Muscle layer of colon (tissue), 2 donors: ENCODE measurements at regions not wholly inside any gene's neighbourhood (a gene's known extent, or its start where the extent isn't known, plus 50 kb on each side); places are given as distances from the start of the nearest gene placed in this dataset.
"Not testable (repeated sequence)": the region's sequence is repeated elsewhere in the genome, so short reads cannot be mapped to it uniquely, and the experiment has no call there.

Experiments
- H3K27ac ChIP-seq: one replicate; pipeline ENCODE4 v1.7.0; 2013; ENCODE audit warnings: low read depth, mild to moderate bottlenecking, low read length, moderate library complexity
- H3K27me3 ChIP-seq, 2 donors: one replicate each; pipeline ENCODE4 v1.7.0; 2013; ENCODE audit warnings: low read length in 2 of 2, mild to moderate bottlenecking in 2 of 2; ENCODE audit not compliant: insufficient read depth in 2 of 2, control insufficient read depth in 1 of 2
- H3K36me3 ChIP-seq: one replicate; pipeline ENCODE4 v1.7.0; 2013; ENCODE audit warnings: mild to moderate bottlenecking, low read length; ENCODE audit not compliant: insufficient read depth
- H3K4me1 ChIP-seq: one replicate; pipeline ENCODE4 v1.7.0; 2013; ENCODE audit warnings: mild to moderate bottlenecking, low read length; ENCODE audit not compliant: insufficient read depth
- H3K4me3 ChIP-seq, 2 donors: one replicate each; pipeline ENCODE4 v1.7.0; 2013; ENCODE audit warnings: low read length in 2 of 2, low read depth in 1 of 2, mild to moderate bottlenecking in 1 of 2, moderate library complexity in 1 of 2
- H3K9ac ChIP-seq: one replicate; pipeline ENCODE4 v1.7.0; 2013; ENCODE audit warnings: low read length
- H3K9me3 ChIP-seq: one replicate; pipeline ENCODE4 v1.7.0; 2013; ENCODE audit warnings: mild to moderate bottlenecking, low read length
- donor health status: abdominal sarcoma.
- donor health status: Adenocarcinoma of cecum.

- Histone ChIP-seq H3K36me3 (no peaks in the 10 kb centered on the region), H3K9ac (no peak overlapping the region), H3K27ac (no peak overlapping the region), H3K9me3 (no peaks in the 10 kb centered on the region), H3K4me3 (no peak overlapping the region), H3K27me3 (no peaks in the 10 kb centered on the region), H3K4me1 (no peaks in the 10 kb centered on the region)
These were observed 1212.0 kb downstream of the GALC start for GRCh38 chr14:86780876-86781510.

- no peaks in the 10 kb centered on the region for H3K4me1 ChIP-seq
- H3K9ac ChIP-seq = no peak overlapping the region
- no peaks in the 10 kb centered on the region for H3K27me3 ChIP-seq
- no peak overlapping the region for H3K4me3 ChIP-seq
- no peak overlapping the region for H3K27ac ChIP-seq
- H3K9me3 ChIP-seq = no peaks in the 10 kb centered on the region
- H3K36me3 ChIP-seq = no peaks in the 10 kb centered on the region
These were observed 1212.5 kb downstream of the GALC start for GRCh38 chr14:86780461-86780860.

DNA sequence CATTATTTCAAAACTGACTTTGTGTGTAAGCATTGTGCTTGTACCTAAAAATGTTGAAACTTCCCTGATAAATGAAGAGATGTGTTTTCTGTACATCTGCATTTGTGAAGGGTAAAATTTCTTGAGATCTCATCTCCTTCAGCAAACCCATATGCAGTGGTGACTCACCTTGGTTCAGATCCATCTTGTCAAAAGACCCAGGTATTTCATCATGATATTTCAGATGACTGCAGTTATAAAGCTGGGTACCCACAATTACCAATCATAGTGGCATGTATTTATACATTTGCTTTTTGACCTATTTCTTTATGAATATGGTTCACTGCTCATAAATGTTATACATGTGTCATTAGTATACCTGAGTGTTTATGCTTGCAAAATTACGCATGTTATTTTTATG, 1213.6 kb downstream of the GALC start:
- Histone ChIP-seq H3K4me1 (no peaks in the 10 kb centered on the region), H3K9ac (no peak overlapping the region), H3K4me3 (no peak overlapping the region), H3K27ac (no peak overlapping the region), H3K9me3 (no peaks in the 10 kb centered on the region), H3K36me3 (no peaks in the 10 kb centered on the region), H3K27me3 (no peaks in the 10 kb centered on the region)

GRCh38 chr14:86777963-86778602, 1214.9 kb downstream of the GALC start:
- no peaks in the 10 kb centered on the region for H3K36me3 ChIP-seq

GRCh38 chr14:86775896-86776295, 1217.1 kb downstream of the GALC start:
- not testable (repeated sequence) for H3K36me3 ChIP-seq, H3K9me3 ChIP-seq, H3K4me1 ChIP-seq, H3K9ac ChIP-seq, H3K27ac ChIP-seq, H3K4me3 ChIP-seq, H3K27me3 ChIP-seq

More at GRCh38 chr14:86777963-86778602, 1214.9 kb downstream of the GALC start:
- H3K27me3 ChIP-seq = no peaks in the 10 kb centered on the region
- no peaks in the 10 kb centered on the region for H3K4me1 ChIP-seq
- H3K27ac ChIP-seq = no peak overlapping the region
- no peaks in the 10 kb centered on the region for H3K9me3 ChIP-seq
- H3K4me3 ChIP-seq = no peak overlapping the region
- no peak overlapping the region for H3K9ac ChIP-seq

DNA sequence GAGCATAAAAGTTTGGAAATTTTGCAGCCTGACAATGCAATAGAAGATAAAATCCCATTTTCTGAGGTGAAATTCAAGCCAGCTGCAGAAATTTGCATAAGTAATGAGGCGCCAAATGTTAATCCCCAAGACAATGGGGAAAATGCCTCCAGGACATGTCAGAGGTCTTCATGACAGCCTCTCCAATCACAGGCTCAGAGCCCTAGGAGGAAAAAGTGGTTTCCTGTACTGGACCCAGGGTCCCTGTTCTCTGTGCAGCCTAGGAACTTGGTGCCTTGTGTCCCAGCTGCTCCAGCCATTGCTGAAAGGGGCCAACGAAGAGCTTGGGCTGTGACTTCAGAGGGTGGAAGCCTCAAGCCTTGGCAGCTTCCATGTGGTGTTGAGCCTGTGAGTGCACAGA, 1218.1 kb downstream of the GALC start:
- no peaks in the 10 kb centered on the region for H3K27me3 ChIP-seq
- H3K36me3 ChIP-seq = no peaks in the 10 kb centered on the region
- H3K9me3 ChIP-seq = no peaks in the 10 kb centered on the region
- no peak overlapping the region for H3K9ac ChIP-seq
- H3K27ac ChIP-seq = no peak overlapping the region
- H3K4me3 ChIP-seq = no peak overlapping the region
- H3K4me1 ChIP-seq = no peaks in the 10 kb centered on the region

DNA sequence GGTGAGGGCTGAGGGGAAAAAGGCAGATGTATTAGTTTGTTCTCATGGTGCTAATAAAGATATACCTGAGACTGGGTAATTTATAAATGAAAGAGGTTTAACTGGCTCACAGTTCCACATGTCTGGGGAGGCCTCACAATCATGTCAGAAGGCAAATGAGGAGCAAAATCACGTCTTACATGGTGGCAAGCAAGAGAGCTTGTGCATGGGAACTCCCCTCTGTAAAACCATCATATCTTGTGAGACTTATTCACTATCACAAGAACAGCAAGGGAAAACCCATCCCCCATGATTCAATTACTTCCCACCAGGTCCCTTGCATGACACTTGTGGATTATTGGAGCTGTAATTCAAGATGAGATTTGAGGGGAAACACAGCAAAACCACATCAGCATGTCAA, 1220.9 kb downstream of the GALC start:
- no peaks in the 10 kb centered on the region for H3K4me1 ChIP-seq
- no peaks in the 10 kb centered on the region for H3K36me3 ChIP-seq
- H3K4me3 ChIP-seq = no peak overlapping the region
- H3K9ac ChIP-seq = no peak overlapping the region
- no peaks in the 10 kb centered on the region for H3K9me3 ChIP-seq
- H3K27me3 ChIP-seq = no peaks in the 10 kb centered on the region
- no peak overlapping the region for H3K27ac ChIP-seq

DNA sequence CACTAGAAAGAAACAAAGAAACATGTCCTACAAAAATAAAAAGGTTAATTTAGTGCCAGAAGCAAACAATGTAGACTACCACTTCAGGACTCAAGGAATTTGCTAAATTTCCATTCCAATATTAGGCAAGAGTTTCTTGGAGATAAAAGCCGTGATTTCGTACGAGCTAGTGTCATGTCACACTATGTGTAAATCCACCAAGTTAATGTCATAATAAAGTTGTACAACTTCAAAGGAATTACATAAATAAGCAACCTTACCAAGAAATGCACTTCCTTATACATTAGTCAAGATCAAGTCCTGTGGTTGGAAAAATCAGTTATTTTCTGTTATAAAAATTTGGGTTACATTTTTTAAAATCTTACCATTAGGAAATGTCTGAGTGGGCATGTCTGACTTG, 1222.8 kb downstream of the GALC start:
- H3K9me3 ChIP-seq = no peaks in the 10 kb centered on the region
- H3K36me3 ChIP-seq = no peaks in the 10 kb centered on the region
- H3K27me3 ChIP-seq = no peaks in the 10 kb centered on the region
- no peak overlapping the region for H3K4me3 ChIP-seq
- no peak overlapping the region for H3K27ac ChIP-seq
- no peak overlapping the region for H3K9ac ChIP-seq
- no peaks in the 10 kb centered on the region for H3K4me1 ChIP-seq

- H3K9me3 ChIP-seq = no peaks in the 10 kb centered on the region
- no peak overlapping the region for H3K4me3 ChIP-seq
- H3K4me1 ChIP-seq = no peaks in the 10 kb centered on the region
- H3K9ac ChIP-seq = no peak overlapping the region
- H3K27me3 ChIP-seq = no peaks in the 10 kb centered on the region
- no peaks in the 10 kb centered on the region for H3K36me3 ChIP-seq
- H3K27ac ChIP-seq = no peak overlapping the region
These were observed 1226.5 kb downstream of the GALC start for GRCh38 chr14:86766469-86766868.

- no peak overlapping the region for H3K4me3 ChIP-seq
- H3K27ac ChIP-seq = no peak overlapping the region
- H3K4me1 ChIP-seq = no peaks in the 10 kb centered on the region
- no peaks in the 10 kb centered on the region for H3K27me3 ChIP-seq
- H3K9ac ChIP-seq = no peak overlapping the region
- no peaks in the 10 kb centered on the region for H3K9me3 ChIP-seq
- no peaks in the 10 kb centered on the region for H3K36me3 ChIP-seq
These were observed 1231.4 kb downstream of the GALC start for GRCh38 chr14:86761611-86762010.

DNA sequence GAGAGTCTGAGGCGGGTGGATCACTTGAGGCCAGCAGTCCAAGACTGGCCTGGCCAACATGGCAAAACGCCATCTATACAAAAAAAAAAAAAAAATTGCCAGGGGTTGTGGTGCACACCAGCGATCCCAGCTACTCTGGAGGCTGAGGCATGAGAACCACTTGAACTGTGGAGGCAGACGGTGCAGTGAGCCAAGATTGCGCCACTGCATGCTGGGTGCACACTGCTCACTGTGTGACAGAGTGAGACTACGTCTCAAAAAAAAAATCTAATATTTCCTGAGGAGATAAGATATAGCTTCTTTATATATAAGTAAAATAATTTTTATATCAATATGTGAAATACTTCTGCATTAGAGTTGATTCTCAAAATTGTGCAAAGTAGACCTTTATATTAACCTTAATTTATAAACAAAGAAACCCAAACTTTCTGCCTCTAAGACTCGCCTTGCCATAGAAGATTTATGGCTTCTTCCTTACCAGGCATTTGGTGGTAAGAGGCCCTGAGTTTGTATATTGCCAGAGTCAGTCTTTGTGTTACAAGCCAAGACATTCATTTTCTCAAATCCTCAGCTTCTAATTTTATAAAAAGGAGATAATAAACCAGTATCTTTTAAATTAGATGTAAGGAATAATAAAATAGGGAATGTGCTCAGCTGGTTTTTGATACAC, 1226.7 kb downstream of the FLRT2 start:
- H3K4me1 ChIP-seq = no peaks in the 10 kb centered on the region
- no peaks in the 10 kb centered on the region for H3K27me3 ChIP-seq
- H3K9ac ChIP-seq = no peak overlapping the region
- H3K4me3 ChIP-seq = no peak overlapping the region
- no peaks in the 10 kb centered on the region for H3K9me3 ChIP-seq
- H3K36me3 ChIP-seq = no peaks in the 10 kb centered on the region
- no peak overlapping the region for H3K27ac ChIP-seq

- H3K9ac ChIP-seq, H3K36me3 ChIP-seq, H3K27ac ChIP-seq, H3K4me1 ChIP-seq, H3K9me3 ChIP-seq, H3K4me3 ChIP-seq, H3K27me3 ChIP-seq: not testable (repeated sequence)
These were observed 1220.5 kb downstream of the FLRT2 start for GRCh38 chr14:86750488-86750887.
